Neural progenitor cell (in vitro differentiated cells): ENCODE measurements at regions not wholly inside any gene's neighbourhood (a gene's known extent, or its start where the extent isn't known, plus 50 kb on each side); places are given as distances from the start of the nearest gene placed in this dataset.

Source experiments
- DNase-seq: peaks from one replicate; pipeline ENCODE4 v3.0.0-alpha.2; 2016; ENCODE audit warnings: low spot score
- H2AFZ ChIP-seq: fragments of 200-600 bp; sonication (generic); replicated peaks from 2 replicates; pipeline ENCODE4 v1.6.1; 2016; ENCODE audit warnings: antibody characterized with exemption
- H3F3A ChIP-seq: fragments of 200-600 bp; sonication (generic); 2 replicates; pipeline ENCODE4 v1.6.1; 2016; ENCODE audit warnings: antibody characterized with exemption, low read depth
- H3K27ac ChIP-seq: fragments of 200-600 bp; sonication (generic); 2 replicates; pipeline ENCODE4 v1.5.1; 2016; ENCODE audit warnings: mild to moderate bottlenecking
- H3K27me3 ChIP-seq: fragments of 200-600 bp; sonication (generic); 2 replicates; pipeline ENCODE4 v1.6.1; 2016; ENCODE audit warnings: mild to moderate bottlenecking, moderate library complexity
- H3K36me3 ChIP-seq: fragments of 200-600 bp; sonication (generic); 2 replicates; pipeline ENCODE4 v1.5.1; 2016
- H3K4me1 ChIP-seq: fragments of 200-600 bp; sonication (generic); 2 replicates; pipeline ENCODE4 v1.6.1; 2016; ENCODE audit warnings: mixed run types
- H3K4me2 ChIP-seq: fragments of 200-600 bp; sonication (generic); 2 replicates; pipeline ENCODE4 v1.6.1; 2016
- H3K4me3 ChIP-seq: fragments of 200-600 bp; sonication (generic); 2 replicates; pipeline ENCODE4 v1.5.1; 2016
- H3K79me2 ChIP-seq: fragments of 200-600 bp; sonication (generic); 2 replicates; pipeline ENCODE4 v1.6.1; 2016; ENCODE audit warnings: low read depth
- H3K9ac ChIP-seq: fragments of 200-600 bp; sonication (generic); 2 replicates; pipeline ENCODE4 v1.6.1; 2016
- H3K9me3 ChIP-seq: fragments of 200-600 bp; sonication (generic); 2 replicates; pipeline ENCODE4 v1.5.1; 2016; ENCODE audit warnings: low read depth
- H4K20me1 ChIP-seq: fragments of 200-600 bp; sonication (generic); 2 replicates; pipeline ENCODE4 v1.6.1; 2016; ENCODE audit warnings: low read depth
- H3K27ac Mint-ChIP-seq: 3 replicates; pipeline ENCODE4 v1.8.0; 2021; ENCODE audit warnings: mixed read lengths
- H3K27me3 Mint-ChIP-seq: 2 replicates; pipeline ENCODE4 v1.8.0; 2022; ENCODE audit warnings: low read depth, mild to moderate bottlenecking, inconsistent platforms, moderate library complexity, mixed read lengths; ENCODE audit not compliant: insufficient read depth
- H3K36me3 Mint-ChIP-seq: 3 replicates; pipeline ENCODE4 v1.8.0; 2021; ENCODE audit warnings: mixed read lengths
- H3K4me1 Mint-ChIP-seq: 3 replicates; pipeline ENCODE4 v1.8.0; 2021; ENCODE audit warnings: mixed read lengths
- H3K4me3 Mint-ChIP-seq: 3 replicates; pipeline ENCODE4 v1.8.0; 2021; ENCODE audit warnings: mild to moderate bottlenecking, moderate library complexity, mixed read lengths
- H3K9me3 Mint-ChIP-seq: 3 replicates; pipeline ENCODE4 v1.8.0; 2020; ENCODE audit warnings: mixed read lengths
- EZH2 ChIP-seq: fragments of 200-600 bp; sonication (generic); IDR thresholded peaks from 2 replicates; pipeline ENCODE4 v1.6.1; 2017; ENCODE audit warnings: antibody characterized with exemption, mild to moderate bottlenecking, moderate library complexity
- EZH2phosphoT487 ChIP-seq: fragments of 200-600 bp; sonication (generic); IDR thresholded peaks from 2 replicates; pipeline ENCODE4 v1.6.1; 2017; ENCODE audit warnings: antibody characterized with exemption
- TF ChIP-seq, protein P1 (sequence below): fragments of 200-600 bp; sonication (generic); IDR thresholded peaks from 2 replicates; pipeline ENCODE4 v1.5.1; 2017; ENCODE audit warnings: antibody characterized with exemption, mild to moderate bottlenecking

- no peak for DNase-seq
- Mint-ChIP-seq H3K4me3 (no peak overlapping the region), H3K4me1 (no peaks in the 10 kb centered on the region), H3K9me3 (no peaks in the 10 kb centered on the region), H3K27ac (no peak overlapping the region), H3K36me3 (no peaks in the 10 kb centered on the region), H3K27me3 (peaks cover 2% of the 10 kb centered on the region)
- Histone ChIP-seq H3K36me3 (no peaks in the 10 kb centered on the region), H3K27me3 (no peaks in the 10 kb centered on the region), H3K9ac (no peak overlapping the region), H3K9me3 (no peaks in the 10 kb centered on the region), H3K27ac (no peak overlapping the region), H3F3A (no peaks in the 10 kb centered on the region), H3K79me2 (no peaks in the 10 kb centered on the region), H3K4me2 (no peak overlapping the region), H2AFZ (no peak overlapping the region), H3K4me1 (no peaks in the 10 kb centered on the region), H3K4me3 (no peak overlapping the region), H4K20me1 (no peaks in the 10 kb centered on the region)
- TF ChIP-seq EZH2 (no peak), EZH2phosphoT487 (no peak)
- TF ChIP-seq, protein P1, sequence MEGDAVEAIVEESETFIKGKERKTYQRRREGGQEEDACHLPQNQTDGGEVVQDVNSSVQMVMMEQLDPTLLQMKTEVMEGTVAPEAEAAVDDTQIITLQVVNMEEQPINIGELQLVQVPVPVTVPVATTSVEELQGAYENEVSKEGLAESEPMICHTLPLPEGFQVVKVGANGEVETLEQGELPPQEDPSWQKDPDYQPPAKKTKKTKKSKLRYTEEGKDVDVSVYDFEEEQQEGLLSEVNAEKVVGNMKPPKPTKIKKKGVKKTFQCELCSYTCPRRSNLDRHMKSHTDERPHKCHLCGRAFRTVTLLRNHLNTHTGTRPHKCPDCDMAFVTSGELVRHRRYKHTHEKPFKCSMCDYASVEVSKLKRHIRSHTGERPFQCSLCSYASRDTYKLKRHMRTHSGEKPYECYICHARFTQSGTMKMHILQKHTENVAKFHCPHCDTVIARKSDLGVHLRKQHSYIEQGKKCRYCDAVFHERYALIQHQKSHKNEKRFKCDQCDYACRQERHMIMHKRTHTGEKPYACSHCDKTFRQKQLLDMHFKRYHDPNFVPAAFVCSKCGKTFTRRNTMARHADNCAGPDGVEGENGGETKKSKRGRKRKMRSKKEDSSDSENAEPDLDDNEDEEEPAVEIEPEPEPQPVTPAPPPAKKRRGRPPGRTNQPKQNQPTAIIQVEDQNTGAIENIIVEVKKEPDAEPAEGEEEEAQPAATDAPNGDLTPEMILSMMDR = no peak
These were observed 489.7 kb upstream of the LMCD1 start for GRCh38 chr3:8011902-8012301.

DNA sequence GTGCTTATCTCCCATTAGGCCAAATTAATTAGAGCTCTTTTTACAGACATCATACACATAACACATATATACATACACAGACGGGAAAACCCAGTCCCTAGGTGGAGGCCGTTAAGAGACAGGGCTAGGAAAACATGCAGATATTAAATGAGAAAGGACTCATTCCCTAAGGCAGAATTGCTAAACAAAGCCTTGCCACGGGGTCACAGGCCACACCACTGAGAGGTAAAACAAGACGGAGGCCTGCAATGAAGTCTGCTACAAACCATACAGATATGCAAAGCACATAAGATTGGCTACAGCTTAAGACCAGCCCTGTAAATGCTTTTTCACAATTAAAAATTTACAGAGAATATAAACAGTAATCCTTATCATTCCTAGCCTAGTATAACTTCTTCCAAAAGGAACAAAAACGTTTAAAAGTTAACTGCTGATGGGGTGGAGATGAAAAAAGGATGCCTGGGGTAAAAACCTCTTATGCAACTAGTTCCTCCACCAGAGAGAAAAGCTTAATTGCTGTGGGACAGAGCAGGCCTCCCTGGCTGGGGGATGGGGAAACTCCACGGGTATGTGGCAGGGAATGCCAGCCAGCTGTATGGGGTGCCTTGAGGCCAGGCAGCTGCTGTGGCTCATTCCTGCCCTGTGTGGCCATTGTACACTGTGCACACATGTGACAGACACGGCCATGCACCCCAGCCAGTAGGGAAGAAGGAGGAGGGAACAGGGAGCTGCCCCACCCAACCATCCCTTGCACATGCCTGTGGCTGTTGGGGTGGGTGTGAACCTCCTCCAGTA lies 481.4 kb upstream of the LMCD1 start:
- Histone ChIP-seq H3K9ac (no peak overlapping the region), H3K36me3 (no peaks in the 10 kb centered on the region), H3K27ac (no peak overlapping the region), H4K20me1 (no peaks in the 10 kb centered on the region), H3K4me2 (no peak overlapping the region), H3K9me3 (peaks cover 12% of the 10 kb centered on the region), H3K79me2 (no peaks in the 10 kb centered on the region), H3K4me1 (no peaks in the 10 kb centered on the region), H3F3A (no peaks in the 10 kb centered on the region), H3K4me3 (no peak overlapping the region), H2AFZ (no peak overlapping the region), H3K27me3 (no peaks in the 10 kb centered on the region)
- H3K36me3 Mint-ChIP-seq = peaks cover 2% of the 10 kb centered on the region
- no peaks in the 10 kb centered on the region for H3K27me3 Mint-ChIP-seq
- H3K27ac Mint-ChIP-seq = peak overlapping the region; percentile 34
- no peak for DNase-seq
- H3K4me1 Mint-ChIP-seq = peaks cover 12% of the 10 kb centered on the region
- H3K4me3 Mint-ChIP-seq = no peak overlapping the region
- H3K9me3 Mint-ChIP-seq = peaks cover 8% of the 10 kb centered on the region
- TF ChIP-seq EZH2phosphoT487 (no peak), EZH2 (no peak)
- TF ChIP-seq, protein P1 = no peak

GRCh38 chr3:8027954-8028353 lies 473.7 kb upstream of the LMCD1 start:
- no peak overlapping the region for H3K4me2 ChIP-seq
- H3K27ac ChIP-seq = no peak overlapping the region
- Mint-ChIP-seq H3K9me3 (peaks cover 6% of the 10 kb centered on the region), H3K4me1 (no peaks in the 10 kb centered on the region), H3K27me3 (no peaks in the 10 kb centered on the region), H3K4me3 (no peak overlapping the region), H3K27ac (no peak overlapping the region), H3K36me3 (no peaks in the 10 kb centered on the region)
- H3K9ac ChIP-seq = no peak overlapping the region
- no peaks in the 10 kb centered on the region for H3K36me3 ChIP-seq
- DNase-seq = no peak
- TF ChIP-seq, protein P1 = no peak
- TF ChIP-seq EZH2 (no peak), EZH2phosphoT487 (no peak)
- no peaks in the 10 kb centered on the region for H3F3A ChIP-seq
- H2AFZ ChIP-seq = no peak overlapping the region
- H4K20me1 ChIP-seq = no peaks in the 10 kb centered on the region
- H3K4me3 ChIP-seq = no peak overlapping the region
- no peaks in the 10 kb centered on the region for H3K9me3 ChIP-seq
- H3K79me2 ChIP-seq = no peaks in the 10 kb centered on the region
- H3K27me3 ChIP-seq = no peaks in the 10 kb centered on the region
- H3K4me1 ChIP-seq = no peaks in the 10 kb centered on the region
